SK-N-SH (cell line): ENCODE measurements at regions not wholly inside any gene's neighbourhood (a gene's known extent, or its start where the extent isn't known, plus 50 kb on each side); places are given as distances from the start of the nearest gene placed in this dataset.

Experiments used
- CTCF ChIA-PET: fragments of 300-600, 350-600 bp; formaldehyde crosslinking; extraction: SDS; loops from one replicate; lab custom pipeline; 2021; lab: Yijun Ruan, JAX
- POLR2A ChIA-PET: fragments of 350-600 bp; sonication (Branson Sonifier 250); formaldehyde crosslinking; extraction: SDS; loops from one replicate; lab custom pipeline; 2020; ENCODE audit warnings: antibody characterized with exemption, inconsistent platforms; lab: Yijun Ruan, JAX
- DNase-seq: peaks from one replicate; pipeline ENCODE4 v3.0.0; 2012
- H2AFZ ChIP-seq: fragments of 200-600 bp; sonication (generic); 2 replicates; pipeline ENCODE4 v1.8.1; 2016; ENCODE audit warnings: antibody characterized with exemption, mild to moderate bottlenecking, low read depth
- H3F3A ChIP-seq: fragments of 200-600 bp; sonication (generic); replicated peaks from 2 replicates; pipeline ENCODE3; 2016; ENCODE audit warnings: antibody characterized with exemption, mild to moderate bottlenecking; ENCODE audit not compliant: insufficient read depth
- H3K27ac ChIP-seq, 2 experiments: fragments of 200-500 bp in 1 of 2; fragments of 200-600 bp in 1 of 2; sonication (Bioruptor generic) in 1 of 2; sonication (generic), shearing (Covaris generic) in 1 of 2; 2 replicates each; pipeline versions ENCODE4 v1.5.1 to v1.6.1; 2014 to 2016; ENCODE audit warnings: low read depth in 2 of 2, inconsistent platforms in 1 of 2, low read length in 1 of 2, mild to moderate bottlenecking in 1 of 2, mixed read lengths in 1 of 2
- H3K27me3 ChIP-seq: fragments of 200-600 bp; sonication (generic), shearing (Covaris generic); 2 replicates; pipeline ENCODE4 v1.6.1; 2016; ENCODE audit warnings: mixed run types; ENCODE audit not compliant: insufficient read depth
- H3K36me3 ChIP-seq, 2 experiments: fragments of 200-500 bp in 1 of 2; fragments of 200-600 bp in 1 of 2; sonication (Bioruptor generic) in 1 of 2; sonication (generic) in 1 of 2; replicated peaks in 1 of 2; 2 replicates each; pipeline versions ENCODE3 to v1.5.1; 2014 to 2016; ENCODE audit warnings: low read length in 1 of 2, mild to moderate bottlenecking in 1 of 2; ENCODE audit not compliant: insufficient read depth in 2 of 2, control insufficient read depth in 1 of 2
- H3K4me1 ChIP-seq, 2 experiments: fragments of 200-500 bp in 1 of 2; fragments of 200-600 bp in 1 of 2; sonication (Bioruptor generic) in 1 of 2; sonication (generic), shearing (Covaris generic) in 1 of 2; 2 replicates each; pipeline versions ENCODE4 v1.5.1 to v1.6.1; 2014 to 2016; ENCODE audit warnings: low read depth in 1 of 2, low read length in 1 of 2, mixed run types in 1 of 2; ENCODE audit not compliant: insufficient read depth in 2 of 2, control insufficient read depth in 1 of 2
- H3K4me2 ChIP-seq: fragments of 200-600 bp; sonication (generic), shearing (Covaris generic); 2 replicates; pipeline ENCODE4 v1.6.1; 2017; ENCODE audit warnings: mixed run types
- H3K4me3 ChIP-seq, 2 experiments: fragments of 200-500 bp in 1 of 2; fragments of 200-600 bp in 1 of 2; sonication (Bioruptor generic) in 1 of 2; sonication (generic), shearing (Covaris generic) in 1 of 2; 2 replicates each; pipeline versions ENCODE4 v1.5.1 to v1.8.1; 2014 to 2016; ENCODE audit warnings: low read depth in 2 of 2, inconsistent platforms in 1 of 2, low read length in 1 of 2, mild to moderate bottlenecking in 1 of 2, mixed read lengths in 1 of 2, moderate library complexity in 1 of 2
- H3K79me2 ChIP-seq: fragments of 200-600 bp; sonication (generic); 2 replicates; pipeline ENCODE4 v1.8.1; 2017; ENCODE audit warnings: mild to moderate bottlenecking; ENCODE audit not compliant: insufficient read depth
- H3K9ac ChIP-seq: fragments of 200-600 bp; sonication (generic); 2 replicates; pipeline ENCODE4 v1.6.1; 2017; ENCODE audit warnings: mixed run types
- H3K9me2 ChIP-seq: fragments of 200-600 bp; sonication (generic); 2 replicates; pipeline ENCODE4 v1.6.1; 2017; ENCODE audit warnings: mixed run types
- H3K9me3 ChIP-seq: fragments of 200-600 bp; sonication (generic); 2 replicates; pipeline ENCODE4 v1.6.1; 2017; ENCODE audit warnings: mixed run types, mild to moderate bottlenecking, moderate library complexity
- H4K20me1 ChIP-seq: fragments of 200-600 bp; sonication (generic); 2 replicates; pipeline ENCODE4 v1.6.1; 2017; ENCODE audit warnings: mild to moderate bottlenecking, mixed run types; ENCODE audit not compliant: insufficient read depth
- CTCF ChIP-seq: fragments of 200-600 bp; sonication (generic); IDR thresholded peaks from 2 replicates; pipeline ENCODE4 v1.6.1; 2017; ENCODE audit warnings: antibody characterized with exemption, mild to moderate bottlenecking, moderate library complexity
- GABPA ChIP-seq: IDR thresholded peaks from 2 replicates; pipeline ENCODE4 v1.4.0; 2012; ENCODE audit warnings: low read depth, mild to moderate bottlenecking
- GATA2 ChIP-seq: sonication (generic); formaldehyde crosslinking; IDR thresholded peaks from 2 replicates; pipeline ENCODE4 v1.5.0; 2020; ENCODE audit warnings: mild to moderate bottlenecking, missing genetic modification reagents
- MAX ChIP-seq: IDR thresholded peaks from 2 replicates; pipeline ENCODE4 v1.4.0; 2012; ENCODE audit warnings: low read depth
- MEF2A ChIP-seq: IDR thresholded peaks from 2 replicates; pipeline ENCODE4 v1.4.0; 2012; ENCODE audit warnings: low read depth, borderline replicate concordance
- PBX3 ChIP-seq: IDR thresholded peaks from 2 replicates; pipeline ENCODE4; 2012
- RCOR1 ChIP-seq: fragments of 150-350 bp; IDR thresholded peaks from 2 replicates; pipeline ENCODE4 v1.6.1; 2017; ENCODE audit warnings: antibody characterized with exemption, low read length
- RFX5 ChIP-seq: IDR thresholded peaks from 2 replicates; pipeline ENCODE4 v1.6.1; 2012; ENCODE audit warnings: mild to moderate bottlenecking, improper control_type of control experiment, low read length
- RXRA ChIP-seq: IDR thresholded peaks from 2 replicates; pipeline ENCODE4 v1.4.0; 2012; ENCODE audit warnings: low read depth, mild to moderate bottlenecking, borderline replicate concordance
- USF2 ChIP-seq: fragments of 150-350 bp; IDR thresholded peaks from 2 replicates; pipeline ENCODE4 v1.6.1; 2017; ENCODE audit warnings: antibody characterized with exemption, low read length, low read depth, borderline replicate concordance
- YY1 ChIP-seq: IDR thresholded peaks from 2 replicates; pipeline ENCODE4 v1.4.0; 2012; ENCODE audit warnings: low read depth, mild to moderate bottlenecking
- WGBS: methylation state at CpG from one replicate; pipeline ENCODE4 v1.1.6; 2017; ENCODE audit warnings: low lambda C conversion rate; 5-methylcytosine and 5-hydroxymethylcytosine counted together

GRCh38 chr2:122390406-122390805, 635.0 kb downstream of the TSN start (continued):
- TF ChIP-seq YY1, result no peak
- TF ChIP-seq GABPA, result no peak
- TF ChIP-seq MEF2A, result no peak
- TF ChIP-seq, all 33 proteins: peak for 0

- Histone ChIP-seq H3K4me1 (peaks cover 0 to 6% of the 10 kb centered on the region in 2 experiments; a peak in 2 of 4 replicates), H3K9me3 (no peaks in the 10 kb centered on the region), H2AFZ (no peak overlapping the region), H3K79me2 (no peaks in the 10 kb centered on the region), H3K4me3 (no peak overlapping the region), H3K27me3 (no peaks in the 10 kb centered on the region), H3K4me2 (no peak overlapping the region), H3K36me3 (no peaks in the 10 kb centered on the region), H3F3A (no peaks in the 10 kb centered on the region), H3K9ac (no peak overlapping the region), H3K27ac (no peak overlapping the region), H3K9me2 (no peaks in the 10 kb centered on the region), H4K20me1 (no peaks in the 10 kb centered on the region)
- TF ChIP-seq RXRA, result no peak
- no peak for TF ChIP-seq RCOR1
- TF ChIP-seq CTCF, result no peak
- no peak for TF ChIP-seq PBX3
- ChIA-PET CTCF (interaction anchor here (0.9 kb wide), 1 partner anchor 28 kb away, joined by 3 read pairs; no protein-coding TSS in a partner anchor), POLR2A (no interaction called here)
- 16% methylated on average over 3 of the region's 3 CpGs for WGBS
- no peak for DNase-seq
These were observed 636.3 kb downstream of the TSN start for GRCh38 chr2:122391726-122392125.

GRCh38 chr2:122395687-122396086, 640.2 kb downstream of the TSN start:
- Histone ChIP-seq H3K4me3 (no peak overlapping the region), H3F3A (no peaks in the 10 kb centered on the region), H3K9me2 (no peaks in the 10 kb centered on the region), H3K27ac (no peak overlapping the region), H3K9me3 (no peaks in the 10 kb centered on the region), H3K9ac (no peak overlapping the region), H3K4me2 (no peak overlapping the region), H3K79me2 (no peaks in the 10 kb centered on the region), H3K36me3 (no peaks in the 10 kb centered on the region), H2AFZ (no peak overlapping the region), H4K20me1 (no peaks in the 10 kb centered on the region), H3K4me1 (peaks cover 0 to 6% of the 10 kb centered on the region in 2 experiments; a peak in 2 of 4 replicates), H3K27me3 (no peaks in the 10 kb centered on the region)
- WGBS, result 48% methylated on average over 6 of the region's 6 CpGs
- DNase-seq, result no peak
- POLR2A ChIA-PET, result no interaction called here
- TF ChIP-seq YY1 (no peak), RXRA (no peak), PBX3 (no peak), GATA2 (no peak), USF2 (no peak), MAX (no peak), RFX5 (no peak)
- CTCF ChIA-PET, result no interaction called here
